Stimulated activated naive CD4-positive, alpha-beta T cell treated with Interleukin-2 at 50 U/mL for 16 hours (primary cell): ENCODE measurements at regions not wholly inside any gene's neighbourhood (a gene's known extent, or its start where the extent isn't known, plus 50 kb on each side); places are given as distances from the start of the nearest gene placed in this dataset.

Source experiments
- DNase-seq: peaks from one replicate; lab custom pipeline; 2025; lab: John Stamatoyannopoulos, UW

GRCh38 chr11:35077709-35078469 lies 61.1 kb upstream of the CD44 start:
- DNase-seq: peak; percentile 24

GRCh38 chr11:35078470-35078735 lies 60.6 kb upstream of the CD44 start:
- no peak for DNase-seq

DNA sequence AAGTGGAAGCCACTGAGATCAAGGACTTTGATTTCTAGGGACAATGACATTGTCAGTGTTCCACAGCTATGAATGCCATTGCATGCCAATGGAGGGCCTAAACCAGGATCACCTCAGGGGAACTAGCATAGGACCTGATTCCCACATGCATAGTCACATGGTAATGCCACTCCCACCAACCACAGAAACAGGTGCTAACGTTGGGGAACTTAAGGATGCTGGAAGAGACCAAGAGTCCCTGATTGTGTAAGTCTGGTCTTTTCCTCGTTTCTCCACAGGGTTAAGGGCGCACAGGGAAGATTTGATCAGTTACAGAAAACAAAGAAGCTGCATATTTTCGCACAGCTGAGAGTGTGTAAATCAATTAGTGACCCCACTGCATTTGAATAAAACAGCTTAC lies 59.4 kb upstream of the CD44 start:
- no peak for DNase-seq

DNA sequence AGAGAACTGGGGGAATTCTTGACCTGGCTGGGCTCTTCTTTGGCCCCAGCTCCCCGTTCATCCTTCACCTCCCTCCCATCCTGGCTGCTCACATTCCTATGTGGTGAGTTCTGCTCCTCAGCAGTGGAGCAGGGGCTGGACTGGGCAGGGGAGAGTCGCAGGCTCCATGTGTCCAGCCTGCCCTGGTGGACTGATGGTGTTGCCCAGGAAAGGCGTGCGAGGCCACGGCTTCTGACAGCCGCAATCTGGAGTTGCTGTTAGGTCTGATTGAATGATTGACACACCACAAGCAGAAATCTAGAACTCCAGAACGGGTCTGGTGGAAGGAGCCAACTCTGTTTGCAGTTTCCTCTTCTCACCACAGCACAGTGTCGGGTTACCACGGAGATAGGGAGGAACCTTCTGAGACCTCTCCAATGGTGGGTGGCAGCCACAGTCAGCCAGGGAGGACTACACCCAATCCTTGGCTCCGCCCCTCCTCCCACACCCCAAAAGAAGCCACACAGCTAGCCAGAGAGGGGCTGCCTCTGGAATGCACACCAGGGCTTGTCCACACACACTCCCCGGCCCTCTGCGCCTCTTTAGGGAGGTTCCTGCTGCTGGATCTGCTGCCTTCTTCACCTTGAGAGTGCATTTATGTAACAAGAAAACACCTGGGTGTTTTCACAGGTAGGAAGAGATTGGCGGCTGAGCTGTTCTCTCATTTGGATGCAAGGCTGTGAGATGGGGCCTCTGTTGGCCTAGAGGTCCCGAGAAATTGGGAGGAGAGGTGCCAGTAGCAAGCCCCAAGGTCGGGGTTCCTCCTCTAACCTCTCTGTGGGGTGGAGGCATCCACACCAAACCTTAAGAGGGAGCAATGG lies 56.4 kb upstream of the CD44 start:
- peak; percentile 84 for DNase-seq

GRCh38 chr11:35083181-35083430 lies 55.9 kb upstream of the CD44 start:
- DNase-seq: no peak

DNA sequence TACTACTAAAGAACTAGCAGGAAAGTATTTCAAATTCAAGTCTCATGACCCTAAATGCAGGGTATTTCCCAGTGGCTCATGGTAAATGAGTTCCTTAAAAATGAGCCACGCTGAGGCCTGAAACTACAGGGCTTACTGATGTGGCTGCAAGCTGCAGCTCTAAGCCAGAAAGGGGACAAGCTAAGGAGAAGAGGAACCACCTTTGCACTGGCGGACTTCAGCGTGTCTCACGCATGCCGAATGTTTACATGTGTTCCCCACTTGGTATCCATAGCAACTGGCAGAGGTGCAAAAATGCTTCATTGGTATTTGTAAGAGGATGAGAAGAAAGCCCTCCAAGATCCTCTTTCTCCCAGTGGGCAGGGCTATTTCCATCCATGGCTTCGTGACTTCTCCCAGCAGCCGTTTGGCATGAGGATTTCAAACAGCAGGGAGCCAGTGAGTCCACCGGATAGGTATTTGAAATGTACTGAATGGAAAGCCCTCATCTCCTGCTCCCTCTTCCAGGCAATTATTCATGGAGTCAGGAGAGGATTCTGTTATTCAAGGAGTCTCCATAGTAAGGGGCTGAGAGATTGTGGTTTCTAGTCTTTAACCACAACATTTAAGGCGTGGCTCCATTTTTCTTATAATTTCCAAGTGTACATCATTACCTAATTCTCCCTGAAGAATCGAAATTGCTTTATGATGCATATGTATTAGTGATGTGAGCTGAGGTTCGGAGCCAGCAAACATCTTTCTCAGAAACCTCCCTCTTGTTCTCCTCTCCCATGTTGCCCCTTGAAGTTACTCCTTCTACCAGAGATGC lies 55.3 kb upstream of the CD44 start:
- DNase-seq: peak; percentile 72

DNA sequence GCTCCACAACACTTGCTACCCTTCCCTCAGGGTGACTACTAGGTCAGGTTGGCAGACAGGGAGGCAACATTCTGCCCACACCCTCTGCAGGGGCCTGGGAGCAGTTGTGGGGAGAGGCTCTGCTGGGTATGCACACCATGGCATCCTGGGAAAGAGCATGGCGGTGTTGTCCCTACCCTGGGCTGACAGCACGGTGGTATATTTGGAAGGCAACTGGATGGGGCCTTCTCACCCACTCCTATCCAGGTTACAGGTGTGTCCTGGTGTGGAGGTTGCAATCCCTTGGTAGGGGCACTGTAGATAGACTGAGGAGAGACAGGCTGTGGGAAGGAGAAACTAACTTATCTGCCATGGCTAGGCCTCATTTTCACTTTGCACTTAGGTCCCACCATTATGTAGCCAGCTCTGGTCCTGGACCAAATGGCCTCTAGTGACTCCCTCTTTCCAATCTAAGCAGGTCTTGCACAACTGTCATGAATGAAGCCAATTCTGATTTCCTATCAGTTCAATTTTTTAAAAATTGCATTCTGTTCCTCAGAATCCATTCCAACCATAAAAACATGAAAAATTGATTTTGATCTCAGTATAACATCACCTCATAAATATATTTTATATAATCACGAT lies 54.0 kb upstream of the CD44 start:
- DNase-seq: no peak

- DNase-seq: no peak
Measured at GRCh38 chr11:35085531-35086165, 53.3 kb upstream of the CD44 start.

- peak; percentile 3 for DNase-seq
Measured at GRCh38 chr11:35087648-35088047, 51.3 kb upstream of the CD44 start.

DNA sequence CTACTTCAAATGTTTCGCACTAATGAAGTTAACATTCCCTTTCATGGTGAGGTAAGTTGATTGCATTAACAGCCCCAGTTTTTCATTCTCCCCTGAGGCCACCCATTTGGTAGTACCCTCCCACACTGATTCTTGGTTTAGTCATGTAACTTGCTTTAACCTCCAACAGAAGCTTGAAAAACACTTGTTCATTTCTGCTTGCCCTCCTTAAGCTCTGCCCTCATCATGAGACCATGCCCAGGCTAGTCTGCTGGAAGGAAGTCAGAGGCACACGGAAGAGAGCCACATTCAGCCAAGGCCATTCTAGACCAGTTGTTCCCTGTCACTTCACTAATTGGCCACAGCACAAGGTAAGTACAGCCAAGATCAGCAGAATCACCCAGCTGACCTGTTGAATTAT lies 50.7 kb upstream of the CD44 start:
- peak; percentile 10 for DNase-seq

DNA sequence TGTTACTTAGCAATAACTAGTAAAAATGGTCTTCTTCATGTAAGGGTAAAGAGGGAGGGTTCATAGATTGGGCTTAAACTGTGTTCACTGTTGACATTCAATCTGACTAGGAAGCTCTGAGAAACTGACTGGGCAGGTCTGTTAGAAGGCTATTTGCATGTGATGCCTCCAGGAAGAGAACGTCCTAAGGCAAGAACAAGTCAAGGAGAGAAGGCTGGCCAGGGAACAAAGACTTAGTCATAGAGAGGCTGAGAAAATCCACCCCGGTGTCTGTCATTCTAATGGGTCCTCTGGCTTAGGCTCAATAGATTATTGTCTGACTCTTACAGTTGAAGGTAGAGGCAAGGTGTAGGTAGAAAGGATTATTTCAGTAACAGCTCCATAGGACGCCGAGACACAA lies 50.3 kb upstream of the CD44 start:
- DNase-seq: no peak
